Transverse colon (tissue), 4 donors: ENCODE measurements at regions not wholly inside any gene's neighbourhood (a gene's known extent, or its start where the extent isn't known, plus 50 kb on each side); places are given as distances from the start of the nearest gene placed in this dataset.

Experiments used
- DNase-seq: peaks from one replicate; pipeline ENCODE4 v3.0.0-alpha.2; 2019
- H3K27ac ChIP-seq, 4 donors: fragments of 200-600 bp; sonication (generic); 2 replicates each; pipeline ENCODE4 v1.5.1; 2016 to 2018; ENCODE audit warnings: inconsistent platforms in 4 of 4
- H3K27me3 ChIP-seq: fragments of 200-600 bp; sonication (generic); 2 replicates; pipeline ENCODE4 v1.5.1; 2017; ENCODE audit warnings: inconsistent platforms
- H3K36me3 ChIP-seq, 4 donors: fragments of 200-600 bp; sonication (generic); 2 replicates each; pipeline ENCODE4 v1.5.1; 2017 to 2019; ENCODE audit warnings: inconsistent platforms in 4 of 4
- H3K4me1 ChIP-seq, 4 donors: fragments of 200-600 bp; sonication (generic); 2 replicates each; pipeline ENCODE4 v1.5.1; 2017 to 2020; ENCODE audit warnings: inconsistent platforms in 4 of 4
- H3K4me3 ChIP-seq, 4 donors: fragments of 200-600 bp; sonication (generic); 1 replicate in 1 of 4; 2 replicates in 3 of 4; pipeline versions ENCODE4 v1.5.1 to v1.6.1; 2017 to 2019; ENCODE audit warnings: inconsistent platforms in 4 of 4
- H3K9me3 ChIP-seq, 2 donors: fragments of 200-600 bp; sonication (generic); 2 replicates each; pipeline ENCODE4 v1.5.1; 2017 to 2019; ENCODE audit warnings: inconsistent platforms in 2 of 2
- CTCF ChIP-seq, 5 experiments: fragments of 200-600 bp in 3 of 5; fragments of 450-650 bp in 2 of 5; sonication (generic) in 3 of 5; IDR thresholded peaks; 1 replicate in 2 of 5; 2 replicates in 3 of 5; pipeline ENCODE4 v1.5.1; 2016 to 2017; ENCODE audit warnings: antibody characterized with exemption in 5 of 5, inconsistent platforms in 3 of 5, mild to moderate bottlenecking in 2 of 5, moderate library complexity in 1 of 5
- EP300 ChIP-seq: sonication (generic); formaldehyde crosslinking; IDR thresholded peaks from one replicate; pipeline ENCODE4 v1.6.1; 2017; ENCODE audit warnings: antibody characterized with exemption, low read depth
- POLR2A ChIP-seq: fragments of 450-650 bp; IDR thresholded peaks from one replicate; pipeline ENCODE4 v1.6.1; 2016; ENCODE audit warnings: antibody characterized with exemption, mild to moderate bottlenecking, moderate library complexity
- POLR2AphosphoS5 ChIP-seq, 3 donors: sonication (generic); formaldehyde crosslinking; IDR thresholded peaks; one replicate each; pipeline ENCODE4 v1.6.1; 2016; ENCODE audit warnings: antibody characterized with exemption in 3 of 3
- WGBS, 2 donors: methylation state at CpG; one replicate each; pipeline ENCODE4 v1.1.5; 2018; ENCODE audit warnings: low coverage in 1 of 2; 5-methylcytosine and 5-hydroxymethylcytosine counted together
- in situ Hi-C, 4 donors: fragments of 200-750 bp; cut with MboI; loops; one replicate each; pipeline versions ENCODE4 v1.15.0 to v1.15.1; 2017; ENCODE audit warnings: low sequenced_read_pairs in 3 of 4, low pct_ligation_motif_present in 1 of 4, low pct_unique_long_range_greater_than_20kb in 1 of 4
- intact Hi-C: fragments of 100-400 bp; cut with DNase I; formaldehyde crosslinking; loops from one replicate; pipeline ENCODE4 v1.15.1; 2023; ENCODE audit warnings: low total_unique reads

- Histone ChIP-seq H3K27me3 (no peaks in the 10 kb centered on the region), H3K4me1 (no peaks in the 10 kb centered on the region), H3K27ac (no peak overlapping the region), H3K4me3 (no peak overlapping the region), H3K9me3 (no peaks in the 10 kb centered on the region), H3K36me3 (no peaks in the 10 kb centered on the region)
- in situ Hi-C loops (loop anchor here (10.0 to 25.0 kb wide), 3 partner anchors 105 to 525 kb away; no protein-coding TSS in a partner anchor), intact Hi-C loops (no loop called here)
- DNase-seq: no peak
- 40 to 52% methylated on average over 2 to 3 of the region's 3 CpGs for WGBS, 2 donors
- TF ChIP-seq CTCF (IDR thresholded peaks at IDR 0.05): no peak
- no peak for TF ChIP-seq POLR2A
- TF ChIP-seq EP300: no peak
- no peak for TF ChIP-seq POLR2AphosphoS5 (IDR thresholded peaks at IDR 0.05)
Measured at GRCh38 chr12:94089891-94090290, 58.5 kb upstream of the PLXNC1 start.

DNA sequence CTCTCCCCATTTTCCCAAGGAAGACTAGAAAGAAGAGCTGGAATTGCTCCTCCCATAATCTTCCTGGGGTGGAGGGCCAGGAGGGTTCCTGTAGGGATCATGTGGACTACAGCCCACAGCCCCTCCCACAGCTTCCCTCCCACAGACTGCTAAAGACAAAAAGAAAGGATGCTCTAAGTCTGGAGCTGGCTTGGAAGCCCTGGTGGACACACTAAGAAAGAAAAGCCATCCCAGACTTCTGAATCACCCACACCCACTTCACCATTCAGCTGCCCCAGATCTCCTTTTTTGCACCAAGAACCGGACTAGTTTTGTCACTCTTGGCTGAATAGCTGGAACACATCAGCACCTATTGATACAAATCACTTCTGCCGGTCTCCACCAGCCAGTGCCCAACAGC is 56.8 kb upstream of the PLXNC1 start:
- Histone ChIP-seq H3K27me3 (no peaks in the 10 kb centered on the region), H3K4me3 (no peak overlapping the region), H3K36me3 (no peaks in the 10 kb centered on the region), H3K27ac (no peak overlapping the region), H3K9me3 (no peaks in the 10 kb centered on the region), H3K4me1 (no peaks in the 10 kb centered on the region)
- DNase-seq: no peak
- intact Hi-C loops: no loop called here
- in situ Hi-C loops: loop anchor here (10.0 to 25.0 kb wide), 3 partner anchors 107 to 527 kb away; no protein-coding TSS in a partner anchor
- 86 to 94% methylated on average over 2 of the region's 2 CpGs for WGBS, 2 donors
- no peak for TF ChIP-seq POLR2A
- TF ChIP-seq CTCF (IDR thresholded peaks at IDR 0.05): no peak
- TF ChIP-seq EP300: no peak
- no peak for TF ChIP-seq POLR2AphosphoS5 (IDR thresholded peaks at IDR 0.05)

DNA sequence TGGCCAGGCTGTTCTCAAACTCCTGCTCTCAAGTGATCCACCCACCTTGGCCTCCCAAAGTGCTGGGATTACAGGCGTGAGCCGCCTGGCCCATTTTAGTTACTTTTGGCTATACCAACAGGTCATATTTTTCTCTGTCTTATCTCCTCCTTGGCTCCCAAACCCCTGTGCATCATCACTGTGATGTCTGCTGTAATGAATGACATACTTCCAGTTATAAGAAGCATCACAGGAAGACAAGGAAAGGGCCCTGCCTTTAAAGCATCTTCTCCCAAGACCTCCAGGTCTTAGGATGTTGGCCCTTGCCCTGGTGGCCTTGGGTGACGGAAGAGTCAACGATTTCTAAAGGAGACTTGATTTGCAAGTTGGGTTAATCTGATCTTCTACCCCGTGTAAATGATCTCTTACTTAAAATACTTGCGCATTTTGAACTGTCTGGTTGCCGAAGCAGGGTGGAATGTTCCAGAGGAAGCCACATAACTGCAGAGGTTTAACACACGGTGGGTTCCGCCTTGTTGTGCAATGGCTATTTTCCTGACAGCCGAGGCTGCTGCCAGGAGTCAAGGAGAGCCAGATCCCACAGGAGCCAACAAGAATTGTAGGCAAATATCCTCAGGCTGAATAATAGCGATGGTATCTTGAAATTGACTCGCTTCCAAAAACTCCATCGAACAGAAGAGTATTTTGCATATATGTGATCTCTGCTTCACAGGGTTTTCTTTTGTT is 55.7 kb upstream of the PLXNC1 start:
- TF ChIP-seq CTCF (IDR thresholded peaks at IDR 0.05) (no peak), POLR2AphosphoS5 (IDR thresholded peaks at IDR 0.05) (no peak), POLR2A (no peak), EP300 (no peak)
- Histone ChIP-seq H3K36me3 (no peaks in the 10 kb centered on the region), H3K4me1 (no peaks in the 10 kb centered on the region), H3K4me3 (no peak overlapping the region), H3K9me3 (no peaks in the 10 kb centered on the region), H3K27me3 (no peaks in the 10 kb centered on the region), H3K27ac (no peak overlapping the region)
- WGBS, 2 donors: 78 to 89% methylated on average over 7 to 13 of the region's 13 CpGs
- intact Hi-C loops (no loop called here), in situ Hi-C loops (loop anchor here (10.0 to 25.0 kb wide), 3 partner anchors 108 to 528 kb away; no protein-coding TSS in a partner anchor)
- no peak for DNase-seq

DNA sequence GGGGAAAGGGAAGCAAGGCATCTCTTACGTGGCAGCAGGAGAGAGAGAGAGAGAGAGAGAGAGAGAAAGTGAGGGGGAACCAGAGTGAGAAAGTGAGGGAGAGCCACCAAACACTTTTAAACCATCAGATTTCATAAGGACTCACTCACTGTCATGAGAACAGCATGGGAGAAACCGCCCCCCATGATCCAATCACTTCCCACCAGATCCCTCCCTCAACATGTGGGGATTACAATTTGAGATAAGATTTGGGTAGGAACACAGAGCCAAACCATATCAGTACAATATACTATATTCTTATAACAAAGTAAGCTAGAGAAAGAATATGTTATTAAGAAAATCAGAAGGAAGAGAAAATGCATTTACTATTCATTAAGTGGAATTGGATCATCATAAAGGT is 53.7 kb upstream of the PLXNC1 start:
- 86 to 100% methylated on average over 1 to 2 of the region's 2 CpGs for WGBS, 2 donors
- H3K4me3 ChIP-seq: no peak overlapping the region
- no peaks in the 10 kb centered on the region for H3K9me3 ChIP-seq
- no peak overlapping the region for H3K27ac ChIP-seq
- DNase-seq: no peak
- no peak for TF ChIP-seq EP300
- no peak for TF ChIP-seq POLR2A
- no peak for TF ChIP-seq CTCF (IDR thresholded peaks at IDR 0.05)
- no peak for TF ChIP-seq POLR2AphosphoS5 (IDR thresholded peaks at IDR 0.05)
- in situ Hi-C loops (loop anchor here (10.0 to 25.0 kb wide), 3 partner anchors 110 to 530 kb away; no protein-coding TSS in a partner anchor), intact Hi-C loops (no loop called here)
- no peaks in the 10 kb centered on the region for H3K27me3 ChIP-seq
- H3K4me1 ChIP-seq: no peaks in the 10 kb centered on the region
- H3K36me3 ChIP-seq: no peaks in the 10 kb centered on the region
